ENCODE measurements at regions not wholly inside any gene's neighbourhood (a gene's known extent, or its start where the extent isn't known, plus 50 kb on each side); places are given as distances from the start of the nearest gene placed in this dataset.

DNA sequence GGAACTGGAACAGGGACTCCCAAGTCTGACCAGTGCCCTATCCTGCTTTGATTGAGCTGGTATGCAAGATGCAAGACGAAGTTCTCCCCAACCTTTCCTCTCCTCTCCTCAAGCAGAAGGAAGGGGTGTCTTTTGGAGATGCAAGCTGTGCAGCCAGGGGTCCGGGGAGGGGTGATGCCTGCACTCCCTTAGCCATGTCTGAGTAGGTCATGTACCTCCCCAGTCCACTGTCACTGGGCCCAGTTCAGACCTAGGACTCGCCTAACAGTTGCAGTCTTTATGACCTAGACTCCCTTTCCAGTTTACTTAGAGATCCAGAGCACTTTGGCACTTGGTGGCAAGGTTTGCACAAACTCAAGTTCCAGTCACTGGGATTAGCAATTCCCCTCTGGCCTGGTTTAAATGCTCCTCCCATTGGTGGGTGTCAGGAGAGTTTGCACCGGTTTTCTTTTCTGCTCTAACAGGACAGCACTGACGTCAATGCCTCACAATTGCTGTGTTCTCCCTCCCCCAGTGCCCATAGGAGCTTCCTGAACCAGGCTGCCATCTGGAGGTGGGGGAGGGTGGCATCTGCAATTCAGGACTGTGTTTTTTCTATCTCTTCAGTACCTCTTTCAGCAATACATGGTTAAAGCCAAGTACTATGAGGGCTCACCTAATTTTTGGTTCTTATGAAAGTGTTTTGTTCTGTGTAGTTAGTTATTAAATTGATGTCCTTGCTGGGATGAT lies 782.2 kb downstream of the ARAP2 start:
- TF ChIP-seq CTCF (IDR thresholded peaks at IDR 0.05) (no peak), POLR2A (IDR thresholded peaks at IDR 0.05) (no peak)

Measured in right lobe of liver (tissue), 4 donors.